Astrocyte (in vitro differentiated cells and primary cell): ENCODE measurements at regions not wholly inside any gene's neighbourhood (a gene's known extent, or its start where the extent isn't known, plus 50 kb on each side); places are given as distances from the start of the nearest gene placed in this dataset.
A peak's percentile ranks its signal among the peaks of the same experiment; 100 is the strongest.

Experiments used
- DNase-seq: peaks from one replicate; pipeline ENCODE4 v3.0.0-alpha.2; 2010; ENCODE audit warnings: low read depth
- FAIRE-seq: peaks from 2 replicates; lab custom pipeline; 2011; peaks lifted over from hg19 to GRCh38; lab: Jason Lieb, UNC
- H2AFZ ChIP-seq: 2 replicates; pipeline ENCODE4 v1.6.0; 2012; ENCODE audit warnings: low read depth, low read length, inconsistent platforms
- H3K27ac ChIP-seq: 2 replicates; pipeline ENCODE4 v1.5.1; 2011; ENCODE audit warnings: low read depth, low read length, inconsistent platforms
- H3K27me3 ChIP-seq: 2 replicates; pipeline ENCODE4 v1.6.0; 2011; ENCODE audit warnings: low read length, inconsistent platforms; ENCODE audit not compliant: insufficient read depth
- H3K36me3 ChIP-seq: 2 replicates; pipeline ENCODE4 v1.5.1; 2011; ENCODE audit warnings: low read length, inconsistent platforms; ENCODE audit not compliant: insufficient read depth
- H3K4me1 ChIP-seq: 2 replicates; pipeline ENCODE4 v1.5.1; 2011; ENCODE audit warnings: low read length, inconsistent platforms; ENCODE audit not compliant: insufficient read depth
- H3K4me2 ChIP-seq: 2 replicates; pipeline ENCODE4 v1.6.0; 2012; ENCODE audit warnings: low read length, inconsistent platforms
- H3K4me3 ChIP-seq: 2 replicates; pipeline ENCODE4 v1.5.1; 2011; ENCODE audit warnings: low read depth, mild to moderate bottlenecking, low read length, inconsistent platforms; ENCODE audit not compliant: insufficient read depth
- H3K79me2 ChIP-seq: 2 replicates; pipeline ENCODE4 v1.6.0; 2012; ENCODE audit warnings: mild to moderate bottlenecking, low read length, inconsistent platforms; ENCODE audit not compliant: insufficient read depth
- H3K9ac ChIP-seq: 2 replicates; pipeline ENCODE4 v1.6.0; 2012; ENCODE audit warnings: mild to moderate bottlenecking, low read length, inconsistent platforms
- H3K9me3 ChIP-seq: 2 replicates; pipeline ENCODE4 v1.5.1; 2012; ENCODE audit warnings: low read depth, mild to moderate bottlenecking, low read length, inconsistent platforms; ENCODE audit not compliant: insufficient read depth
- H4K20me1 ChIP-seq: 2 replicates; pipeline ENCODE4 v1.6.0; 2012; ENCODE audit warnings: low read length, inconsistent platforms; ENCODE audit not compliant: insufficient read depth
- H3K27ac Mint-ChIP-seq: one replicate; pipeline ENCODE4 v1.8.0; 2021; ENCODE audit warnings: mild to moderate bottlenecking, mixed read lengths; ENCODE audit not compliant: unreplicated experiment
- H3K27me3 Mint-ChIP-seq: one replicate; pipeline ENCODE4 v1.8.0; 2021; ENCODE audit warnings: low read depth, mixed read lengths; ENCODE audit not compliant: unreplicated experiment
- H3K36me3 Mint-ChIP-seq: one replicate; pipeline ENCODE4 v1.8.0; 2021; ENCODE audit warnings: low read depth, mixed read lengths; ENCODE audit not compliant: unreplicated experiment
- H3K4me1 Mint-ChIP-seq: one replicate; pipeline ENCODE4 v1.8.0; 2021; ENCODE audit warnings: low read depth, mixed read lengths; ENCODE audit not compliant: unreplicated experiment
- H3K4me3 Mint-ChIP-seq: one replicate; pipeline ENCODE4 v1.8.0; 2021; ENCODE audit warnings: mild to moderate bottlenecking, moderate library complexity, mixed read lengths; ENCODE audit not compliant: unreplicated experiment
- H3K9me3 Mint-ChIP-seq: one replicate; pipeline ENCODE4 v1.8.0; 2021; ENCODE audit warnings: mild to moderate bottlenecking, mixed read lengths; ENCODE audit not compliant: unreplicated experiment
- EZH2 ChIP-seq: IDR thresholded peaks from 2 replicates; pipeline ENCODE4 v1.6.1; 2012; ENCODE audit warnings: mild to moderate bottlenecking, low read length, inconsistent platforms; ENCODE audit not compliant: insufficient read depth
- TF ChIP-seq, protein P1 (sequence below): IDR thresholded peaks from 2 replicates; pipeline ENCODE4 v1.5.1; 2011; ENCODE audit warnings: low read depth, mild to moderate bottlenecking, inconsistent platforms, low read length, moderate library complexity; ENCODE audit not compliant: insufficient read depth

DNA sequence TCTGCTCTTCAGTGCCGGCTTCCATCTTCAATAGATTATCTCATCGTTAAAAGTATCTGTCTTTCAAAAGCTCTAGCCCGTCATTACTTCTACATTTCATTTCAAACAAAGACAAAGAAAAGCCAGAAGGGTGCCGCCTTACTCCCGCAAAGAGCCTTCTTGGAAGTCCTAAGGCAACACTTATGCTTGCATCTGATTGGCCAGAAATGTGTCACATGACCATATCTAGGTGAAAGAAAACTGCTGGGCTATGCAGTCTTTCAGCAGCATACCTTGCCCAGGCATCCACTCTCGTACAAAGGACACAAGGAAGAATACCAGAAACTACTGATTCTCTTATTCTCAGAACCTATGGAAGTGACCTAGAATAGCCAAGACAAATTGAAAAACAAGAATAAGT lies 217.1 kb upstream of the SLC35G4 start:
- Mint-ChIP-seq H3K4me3 (no peak overlapping the region), H3K4me1 (no peaks in the 10 kb centered on the region), H3K36me3 (no peaks in the 10 kb centered on the region), H3K9me3 (peaks cover 3% of the 10 kb centered on the region), H3K27ac (no peak overlapping the region), H3K27me3 (no peaks in the 10 kb centered on the region)
- FAIRE-seq (no peak), DNase-seq (peak; percentile 25)
- Histone ChIP-seq H3K4me2 (peak overlapping the region; percentile 74), H2AFZ (peak overlapping the region; percentile 15), H3K27ac (peak overlapping the region; percentile 12), H3K9ac (peak overlapping the region; percentile 50), H3K79me2 (no peaks in the 10 kb centered on the region), H3K36me3 (no peaks in the 10 kb centered on the region), H3K4me1 (no peaks in the 10 kb centered on the region), H3K27me3 (no peaks in the 10 kb centered on the region), H3K9me3 (no peaks in the 10 kb centered on the region), H3K4me3 (peak overlapping the region; percentile 21), H4K20me1 (no peaks in the 10 kb centered on the region)
- TF ChIP-seq, protein P1, sequence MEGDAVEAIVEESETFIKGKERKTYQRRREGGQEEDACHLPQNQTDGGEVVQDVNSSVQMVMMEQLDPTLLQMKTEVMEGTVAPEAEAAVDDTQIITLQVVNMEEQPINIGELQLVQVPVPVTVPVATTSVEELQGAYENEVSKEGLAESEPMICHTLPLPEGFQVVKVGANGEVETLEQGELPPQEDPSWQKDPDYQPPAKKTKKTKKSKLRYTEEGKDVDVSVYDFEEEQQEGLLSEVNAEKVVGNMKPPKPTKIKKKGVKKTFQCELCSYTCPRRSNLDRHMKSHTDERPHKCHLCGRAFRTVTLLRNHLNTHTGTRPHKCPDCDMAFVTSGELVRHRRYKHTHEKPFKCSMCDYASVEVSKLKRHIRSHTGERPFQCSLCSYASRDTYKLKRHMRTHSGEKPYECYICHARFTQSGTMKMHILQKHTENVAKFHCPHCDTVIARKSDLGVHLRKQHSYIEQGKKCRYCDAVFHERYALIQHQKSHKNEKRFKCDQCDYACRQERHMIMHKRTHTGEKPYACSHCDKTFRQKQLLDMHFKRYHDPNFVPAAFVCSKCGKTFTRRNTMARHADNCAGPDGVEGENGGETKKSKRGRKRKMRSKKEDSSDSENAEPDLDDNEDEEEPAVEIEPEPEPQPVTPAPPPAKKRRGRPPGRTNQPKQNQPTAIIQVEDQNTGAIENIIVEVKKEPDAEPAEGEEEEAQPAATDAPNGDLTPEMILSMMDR = no peak
- no peak for TF ChIP-seq EZH2

DNA sequence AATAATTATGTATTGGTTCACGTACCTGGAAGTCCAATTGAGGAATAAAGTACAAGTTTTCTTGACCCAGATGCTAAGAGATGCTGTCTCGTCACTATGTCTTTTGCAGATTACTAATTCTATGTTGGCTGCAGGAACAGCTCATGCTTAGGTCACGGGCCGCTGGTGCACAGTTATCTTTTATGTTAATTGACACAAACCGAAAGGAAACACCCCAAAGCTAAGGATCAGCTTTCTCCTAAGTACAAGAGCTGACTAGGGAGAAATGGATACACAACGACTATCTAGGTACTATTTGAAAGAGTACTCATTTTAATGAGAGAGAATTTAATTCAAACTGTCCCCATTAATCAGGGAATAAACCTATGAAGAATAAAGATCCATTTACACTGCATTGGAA lies 217.7 kb upstream of the SLC35G4 start:
- Histone ChIP-seq H3K4me2 (peak overlapping the region; percentile 74), H2AFZ (peak overlapping the region; percentile 15), H4K20me1 (no peaks in the 10 kb centered on the region), H3K4me1 (no peaks in the 10 kb centered on the region), H3K9me3 (no peaks in the 10 kb centered on the region), H3K36me3 (no peaks in the 10 kb centered on the region), H3K9ac (peak overlapping the region; percentile 50), H3K27ac (peak overlapping the region; percentile 12), H3K27me3 (no peaks in the 10 kb centered on the region), H3K79me2 (no peaks in the 10 kb centered on the region), H3K4me3 (peak overlapping the region; percentile 21)
- FAIRE-seq = no peak
- Mint-ChIP-seq H3K27me3 (no peaks in the 10 kb centered on the region), H3K36me3 (no peaks in the 10 kb centered on the region), H3K4me1 (no peaks in the 10 kb centered on the region), H3K9me3 (peaks cover 3% of the 10 kb centered on the region), H3K27ac (no peak overlapping the region), H3K4me3 (no peak overlapping the region)
- no peak for TF ChIP-seq EZH2
- TF ChIP-seq, protein P1 = no peak
- peak; percentile 22 for DNase-seq

DNA sequence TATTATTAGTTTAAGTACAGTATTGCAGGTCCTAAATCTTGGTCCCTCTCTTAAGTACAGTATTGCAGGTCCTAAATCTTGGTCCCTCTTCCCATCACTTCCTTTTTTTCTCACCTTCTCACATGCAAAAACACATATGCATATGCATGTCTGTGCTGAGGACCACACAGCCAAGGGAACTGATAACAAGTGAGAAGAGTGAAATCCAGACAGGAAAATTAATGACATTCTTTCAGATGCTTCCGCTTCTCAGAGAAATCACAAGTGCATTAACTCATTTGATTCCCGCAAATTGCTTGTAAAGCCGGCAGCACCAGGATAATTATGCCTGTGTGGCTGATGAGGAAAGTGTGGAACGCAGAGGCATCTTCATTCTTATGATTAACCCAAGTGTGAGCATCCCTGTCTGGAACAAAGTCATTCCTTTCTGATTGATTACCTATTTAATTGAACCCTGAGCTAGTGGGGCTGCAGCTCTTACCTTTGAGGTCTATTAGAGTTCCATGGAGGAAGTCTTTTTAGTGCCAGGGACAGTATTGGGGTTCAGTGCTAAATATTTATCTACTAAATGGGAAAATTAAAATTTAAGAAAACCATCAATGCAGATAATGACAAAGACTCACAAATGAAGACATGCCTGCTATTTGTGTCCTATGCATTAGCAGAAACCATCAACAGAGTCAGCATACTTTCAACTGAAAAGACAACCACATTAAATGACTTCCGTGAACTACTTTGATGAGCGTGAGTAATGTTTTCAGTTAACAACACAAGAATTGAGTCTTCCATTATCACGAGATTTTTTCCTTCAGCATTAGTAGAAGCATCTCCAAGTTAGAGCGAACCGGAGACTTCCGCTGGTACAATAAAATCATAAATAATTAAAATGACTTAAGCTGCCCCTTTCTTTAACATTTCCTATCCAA lies 220.4 kb upstream of the SLC35G4 start:
- Histone ChIP-seq H3K27me3 (no peaks in the 10 kb centered on the region), H3K9ac (no peak overlapping the region), H3K79me2 (no peaks in the 10 kb centered on the region), H2AFZ (no peak overlapping the region), H3K27ac (no peak overlapping the region), H3K4me2 (no peak overlapping the region), H3K9me3 (no peaks in the 10 kb centered on the region), H3K4me3 (no peak overlapping the region), H3K4me1 (no peaks in the 10 kb centered on the region), H3K36me3 (no peaks in the 10 kb centered on the region), H4K20me1 (no peaks in the 10 kb centered on the region)
- Mint-ChIP-seq H3K36me3 (no peaks in the 10 kb centered on the region), H3K27ac (no peak overlapping the region), H3K27me3 (no peaks in the 10 kb centered on the region), H3K9me3 (peaks cover 3% of the 10 kb centered on the region), H3K4me3 (no peak overlapping the region), H3K4me1 (no peaks in the 10 kb centered on the region)
- TF ChIP-seq, protein P1 = no peak
- TF ChIP-seq EZH2 = no peak
- DNase-seq = no peak
- FAIRE-seq = no peak
